ENCODE measurements at regions not wholly inside any gene's neighbourhood (a gene's known extent, or its start where the extent isn't known, plus 50 kb on each side); places are given as distances from the start of the nearest gene placed in this dataset.

DNA sequence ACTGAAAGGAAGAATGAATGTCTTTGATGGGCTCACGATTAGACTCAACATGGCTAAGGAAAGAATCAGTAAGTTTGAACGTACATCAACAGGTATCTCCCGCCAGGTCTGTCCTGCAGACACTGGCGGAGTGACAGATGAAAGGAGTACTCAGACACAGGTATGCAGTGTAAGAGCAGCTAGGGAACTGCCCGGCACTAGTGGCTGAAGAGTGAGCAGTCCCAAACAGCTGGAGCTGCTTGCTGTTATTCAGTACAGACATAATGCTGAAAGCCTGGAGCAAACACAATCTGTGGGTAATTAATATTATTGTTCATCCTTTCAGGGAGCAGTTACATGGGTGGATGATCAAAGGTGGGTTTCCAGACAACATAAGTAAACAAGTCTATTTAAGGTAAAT lies 835.5 kb downstream of the TLE4 start:
- DNase-seq, result no peak

- no peak for DNase-seq
These were observed 829.5 kb downstream of the TLE4 start for GRCh38 chr9:80401243-80401642.

DNA sequence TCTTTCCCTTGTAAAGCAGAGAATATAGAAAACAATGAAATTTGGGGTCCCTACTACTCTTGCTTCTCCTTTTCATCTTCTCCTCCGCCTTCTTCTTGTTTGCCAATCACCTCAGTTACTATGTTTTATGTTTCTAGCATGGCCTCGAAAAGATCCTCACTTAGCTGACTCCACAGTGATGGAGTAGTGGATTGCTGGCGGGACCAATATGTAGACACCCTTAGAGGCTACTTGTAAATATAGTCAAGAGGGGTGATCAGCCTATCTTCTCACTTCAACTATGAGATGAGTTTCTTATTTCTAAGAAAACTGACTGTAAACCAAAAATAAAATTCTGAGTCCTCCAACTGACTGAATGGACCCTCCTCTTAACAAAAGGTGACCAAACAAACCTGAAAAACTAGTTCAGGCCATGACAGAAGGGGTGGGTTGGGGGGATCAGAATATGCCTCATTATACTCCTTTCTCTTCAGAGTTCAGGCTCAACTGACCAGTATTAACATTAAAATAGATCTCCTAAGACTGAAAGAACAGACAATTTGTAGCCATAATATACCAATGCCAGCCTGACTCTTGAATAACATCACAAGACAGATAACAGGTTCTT lies 829.0 kb downstream of the TLE4 start:
- no peak for DNase-seq

- DNase-seq, result no peak
These were observed 827.8 kb downstream of the TLE4 start for GRCh38 chr9:80399606-80400005.

DNA sequence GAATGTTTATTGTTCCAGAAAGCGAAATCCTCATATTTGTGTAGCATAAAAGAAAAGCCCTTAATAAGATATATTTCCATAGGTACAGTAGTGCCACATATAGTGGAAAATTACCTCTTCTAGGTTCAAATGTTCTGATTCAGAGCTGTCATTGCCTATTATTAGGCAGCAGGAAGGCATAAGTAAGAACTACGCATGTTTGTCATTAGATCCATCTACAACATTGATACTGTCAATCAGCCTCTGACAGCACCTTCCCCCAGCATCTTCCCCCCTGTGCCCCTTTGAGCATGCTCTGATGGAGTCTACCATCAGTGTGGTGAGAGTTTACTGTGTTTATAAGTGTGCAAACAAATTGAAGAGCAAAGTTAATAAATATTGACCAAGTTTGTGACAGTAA lies 816.1 kb downstream of the TLE4 start:
- DNase-seq, result no peak

DNA sequence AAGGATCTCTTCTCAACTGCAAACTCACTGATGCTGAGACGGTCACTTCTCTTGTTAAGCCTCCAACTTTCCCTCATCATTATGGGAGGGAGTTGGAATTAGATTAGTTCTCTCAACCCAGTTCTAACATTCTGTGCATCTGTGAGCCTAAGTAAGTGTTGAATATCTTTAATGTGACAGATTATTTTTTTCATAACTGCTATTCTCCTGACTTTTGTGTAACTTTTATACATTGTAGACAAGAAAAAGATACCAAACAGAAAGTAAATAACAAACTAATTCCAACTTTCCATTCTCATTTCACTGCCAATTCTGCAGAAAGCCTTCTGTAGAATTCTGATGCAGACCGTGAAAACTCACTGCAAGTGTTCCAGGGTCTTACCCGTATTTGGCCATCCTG lies 813.5 kb downstream of the TLE4 start:
- DNase-seq, result no peak

GRCh38 chr9:80383331-80383730 lies 811.6 kb downstream of the TLE4 start:
- no peak for DNase-seq

GRCh38 chr9:80382211-80382891 lies 810.6 kb downstream of the TLE4 start:
- no peak for DNase-seq

DNA sequence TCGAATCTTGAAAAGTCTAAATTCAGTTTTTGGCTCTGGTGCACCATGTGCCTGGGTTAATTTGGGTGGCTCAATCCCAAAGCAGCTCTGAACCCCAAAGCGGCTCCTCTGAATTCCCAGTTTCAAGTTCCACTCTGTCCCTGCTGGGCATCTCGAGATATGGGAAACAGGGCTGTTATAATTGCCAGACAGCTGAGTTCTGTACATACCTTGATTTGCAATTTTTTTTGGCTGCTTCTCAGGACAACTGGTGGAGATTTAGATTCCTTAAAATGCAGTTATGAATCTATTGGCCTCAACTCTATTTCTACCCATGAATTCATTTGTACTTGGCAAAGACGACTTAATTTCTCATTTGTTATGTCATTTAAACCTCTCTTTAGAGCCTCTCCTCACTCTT lies 808.5 kb downstream of the TLE4 start:
- no peak for DNase-seq

GRCh38 chr9:80378669-80379293 lies 807.0 kb downstream of the TLE4 start:
- DNase-seq, result no peak

GRCh38 chr9:80376180-80376579 lies 804.4 kb downstream of the TLE4 start:
- no peak for DNase-seq

GRCh38 chr9:80375477-80375876 lies 803.7 kb downstream of the TLE4 start:
- DNase-seq, result no peak

DNA sequence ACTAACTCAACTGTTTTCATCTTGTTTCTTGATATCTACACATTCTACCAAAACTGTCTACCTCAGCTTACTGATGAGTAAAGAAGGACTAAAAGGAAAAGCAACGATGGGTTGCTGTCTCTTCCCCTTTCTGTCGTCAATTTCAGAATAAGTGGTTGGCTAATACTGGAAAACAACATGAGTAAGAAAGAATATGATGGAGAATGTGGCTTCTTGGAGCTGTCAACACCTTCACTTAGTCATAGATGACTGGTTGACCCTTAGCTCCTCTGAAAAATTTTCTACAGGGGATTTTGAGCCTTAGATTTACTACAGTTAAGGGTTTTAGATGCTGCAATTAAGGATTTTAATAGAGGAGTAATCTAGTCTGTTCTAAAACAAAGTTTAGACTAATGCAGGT lies 797.9 kb downstream of the TLE4 start:
- no peak for DNase-seq

GRCh38 chr9:80366626-80367025 lies 794.9 kb downstream of the TLE4 start:
- DNase-seq, result no peak

DNA sequence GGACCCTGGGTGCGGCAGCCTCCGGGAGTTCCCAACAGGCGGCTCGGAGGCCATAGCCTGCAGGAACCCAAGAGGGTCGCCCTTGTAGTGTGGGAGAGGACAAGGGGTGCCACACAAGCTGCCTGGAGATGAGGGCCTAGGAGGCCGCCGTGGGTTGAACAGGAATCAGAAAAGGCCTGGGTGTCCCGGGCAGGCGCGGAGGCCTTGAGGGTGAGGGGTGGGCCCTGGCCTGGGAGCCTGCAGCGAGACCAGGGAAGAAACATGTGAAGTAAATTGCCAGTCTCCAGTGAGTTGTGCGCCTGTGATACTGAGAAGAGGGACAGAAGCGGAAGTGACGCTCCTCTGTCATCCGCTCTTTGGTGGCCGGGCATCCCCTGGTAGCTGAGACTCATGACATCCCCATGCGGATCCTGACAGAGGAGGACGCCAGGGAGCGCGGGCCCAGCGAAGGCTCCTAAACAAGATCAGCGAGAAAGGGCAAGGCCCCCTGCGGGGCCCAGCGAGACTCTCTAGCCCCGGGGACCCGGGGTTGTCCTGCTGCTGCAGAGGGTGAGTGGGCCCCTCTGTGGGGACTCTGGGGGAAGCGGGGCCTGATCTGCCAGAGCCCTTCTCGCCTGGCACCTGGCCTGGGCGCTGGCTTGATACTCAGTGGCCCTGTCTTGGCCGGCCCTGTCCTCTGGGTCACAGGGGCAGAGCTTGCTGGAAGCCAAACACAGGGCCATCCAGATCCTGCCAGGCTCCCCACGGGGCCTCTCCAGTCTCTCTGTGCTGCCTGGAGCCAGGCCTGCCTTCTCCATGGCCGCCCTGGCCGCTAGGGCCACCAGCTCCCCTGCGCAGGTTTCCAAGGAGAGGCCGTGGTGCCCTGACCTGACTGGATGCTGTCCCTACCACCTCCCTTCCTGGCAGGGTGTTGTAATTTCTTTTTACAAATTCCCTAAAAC lies 788.4 kb downstream of the TLE4 start:
- DNase-seq, result no peak

- no peak for DNase-seq
These were observed 787.5 kb downstream of the TLE4 start for GRCh38 chr9:80359291-80359690.

DNA sequence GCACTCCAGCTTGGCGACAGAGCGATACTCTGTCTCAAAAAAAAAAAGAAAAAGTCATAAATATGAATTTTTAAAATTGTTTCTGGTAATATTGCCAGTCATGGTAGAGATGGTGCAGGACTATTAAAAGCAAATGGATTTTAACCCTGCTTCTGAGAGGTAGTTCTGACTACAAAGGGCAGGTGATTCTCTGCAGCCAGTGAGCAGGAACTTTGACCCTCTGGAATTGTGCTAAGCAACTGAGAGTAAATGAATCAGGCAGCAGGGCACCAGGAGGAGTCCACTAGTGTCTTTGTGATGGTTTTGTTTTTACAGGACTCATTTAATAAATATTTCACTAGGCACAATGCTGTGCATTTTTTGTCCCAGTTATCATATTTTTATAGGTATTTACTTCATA lies 781.2 kb downstream of the TLE4 start:
- DNase-seq, result no peak

- no peak for DNase-seq
These were observed 779.8 kb downstream of the TLE4 start for GRCh38 chr9:80351612-80352011.

DNA sequence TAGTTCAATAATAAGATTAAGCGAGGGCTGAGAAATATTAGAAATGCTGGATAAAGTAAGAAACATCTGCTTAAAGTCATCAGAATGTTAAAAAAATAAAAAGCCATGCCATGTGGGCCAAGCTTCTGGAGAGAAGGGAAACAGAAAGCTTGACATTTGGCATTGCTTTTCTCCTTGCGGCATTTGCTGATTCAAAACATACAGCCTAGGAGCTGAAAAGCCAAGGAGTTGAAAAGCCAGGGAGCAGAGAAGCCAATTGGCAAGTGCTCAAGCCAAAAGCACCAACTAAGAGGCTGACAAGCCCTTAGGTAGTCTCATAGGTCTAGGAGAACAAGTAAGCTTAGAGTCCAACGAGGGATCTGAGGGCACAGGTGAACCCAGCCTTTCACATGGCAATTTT lies 754.3 kb downstream of the TLE4 start:
- no peak for DNase-seq

DNA sequence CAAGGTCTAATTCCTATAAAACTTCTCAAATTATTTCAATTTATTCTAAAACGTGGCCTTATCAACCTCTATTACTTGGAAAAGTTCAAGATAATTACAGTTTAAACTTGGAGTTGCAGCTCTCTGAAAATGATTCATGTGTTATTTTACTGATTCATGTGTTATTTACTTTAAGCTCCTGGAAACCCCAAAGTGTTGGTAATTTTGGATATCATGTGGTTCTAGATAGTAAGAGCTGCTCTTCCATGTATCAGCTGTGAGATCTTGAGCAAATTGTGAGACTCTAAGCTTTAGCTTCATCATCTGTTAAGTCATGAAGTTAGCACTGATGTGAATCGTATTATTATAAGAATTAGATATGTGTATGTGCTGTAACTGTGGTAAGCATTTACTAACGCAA lies 749.2 kb downstream of the TLE4 start:
- DNase-seq, result no peak

GRCh38 chr9:80320480-80320879 lies 748.7 kb downstream of the TLE4 start:
- DNase-seq, result no peak

DNA sequence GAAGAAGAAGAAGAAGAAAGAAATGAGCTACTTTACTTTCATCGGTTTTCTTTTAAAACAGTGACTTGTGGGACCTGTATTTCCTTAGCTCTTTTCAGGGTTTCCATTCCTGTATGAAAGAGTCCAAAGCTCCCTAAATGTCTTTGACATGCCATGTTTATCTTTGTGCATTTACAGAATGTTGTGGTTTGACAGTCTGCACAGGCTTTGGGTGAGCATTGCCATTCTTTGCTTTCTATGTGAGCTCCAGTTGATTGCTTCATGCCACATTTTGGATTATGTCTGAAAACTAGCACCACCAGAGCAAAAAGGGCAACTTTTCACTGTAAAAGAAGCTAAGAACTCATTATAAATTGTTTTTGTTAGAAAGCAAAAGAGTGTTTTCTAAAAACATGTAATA lies 733.4 kb downstream of the TLE4 start:
- no peak for DNase-seq

GRCh38 chr9:80294955-80295354 lies 723.2 kb downstream of the TLE4 start:
- no peak for DNase-seq
